ENCODE measurements at regions not wholly inside any gene's neighbourhood (a gene's known extent, or its start where the extent isn't known, plus 50 kb on each side); places are given as distances from the start of the nearest gene placed in this dataset.

DNA sequence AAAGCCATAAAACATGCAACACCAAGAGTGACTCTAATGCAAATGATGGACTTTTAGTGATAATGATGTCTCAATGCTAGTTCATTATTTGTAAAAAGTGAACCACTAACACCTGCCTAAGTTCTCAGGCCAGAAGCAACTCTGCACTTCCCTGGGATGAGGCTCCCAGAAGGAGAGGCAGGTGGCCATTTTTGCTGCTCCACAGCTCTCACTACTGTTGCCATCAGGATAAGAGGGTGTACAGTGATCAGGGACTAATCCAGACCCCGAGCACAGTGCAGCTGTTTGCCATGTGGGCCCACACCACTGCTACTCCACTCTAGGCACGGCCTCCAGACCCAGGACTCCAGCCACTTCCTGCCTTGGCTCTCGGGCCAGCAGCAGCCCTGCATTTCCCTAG, 828.3 kb upstream of the MIR17HG start:
- DNase-seq, result no peak

DNA sequence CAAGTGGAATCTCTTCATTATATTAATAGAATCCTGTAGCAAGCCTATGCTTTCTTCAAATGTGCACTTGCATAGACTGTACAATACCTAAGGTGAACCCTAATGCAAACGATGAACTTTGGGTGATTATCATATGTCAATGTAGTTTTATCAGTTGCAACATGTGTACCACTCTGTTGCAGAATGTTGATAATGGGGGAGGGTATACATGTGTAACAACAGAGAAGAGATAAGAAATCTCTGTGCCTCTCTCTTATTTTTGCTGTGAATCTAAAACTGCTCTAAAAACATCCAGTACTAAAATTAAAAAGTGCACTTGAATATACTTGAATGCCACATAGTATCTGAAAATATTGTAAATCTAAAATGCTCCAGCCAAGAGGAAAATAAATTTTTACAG, 820.8 kb upstream of the MIR17HG start:
- no peak for DNase-seq

DNA sequence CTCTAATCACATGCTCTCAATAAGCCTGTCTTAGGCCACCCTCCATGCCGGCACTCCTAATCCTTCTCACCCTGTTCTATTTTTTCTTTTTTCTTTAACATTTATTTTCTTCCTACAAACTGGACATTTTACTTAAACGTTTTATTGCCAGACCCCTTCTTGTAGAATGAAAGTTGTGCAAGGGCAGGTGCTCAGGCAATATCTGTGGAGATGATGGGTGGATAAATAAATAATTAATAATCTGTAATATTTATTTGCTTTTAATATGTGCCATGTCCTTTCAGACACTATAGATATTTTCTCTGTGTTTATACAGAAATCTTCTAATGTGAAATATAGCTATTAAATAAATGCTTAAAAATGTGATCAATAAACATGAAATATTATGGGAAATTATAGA, 815.7 kb upstream of the MIR17HG start:
- DNase-seq, result no peak

DNA sequence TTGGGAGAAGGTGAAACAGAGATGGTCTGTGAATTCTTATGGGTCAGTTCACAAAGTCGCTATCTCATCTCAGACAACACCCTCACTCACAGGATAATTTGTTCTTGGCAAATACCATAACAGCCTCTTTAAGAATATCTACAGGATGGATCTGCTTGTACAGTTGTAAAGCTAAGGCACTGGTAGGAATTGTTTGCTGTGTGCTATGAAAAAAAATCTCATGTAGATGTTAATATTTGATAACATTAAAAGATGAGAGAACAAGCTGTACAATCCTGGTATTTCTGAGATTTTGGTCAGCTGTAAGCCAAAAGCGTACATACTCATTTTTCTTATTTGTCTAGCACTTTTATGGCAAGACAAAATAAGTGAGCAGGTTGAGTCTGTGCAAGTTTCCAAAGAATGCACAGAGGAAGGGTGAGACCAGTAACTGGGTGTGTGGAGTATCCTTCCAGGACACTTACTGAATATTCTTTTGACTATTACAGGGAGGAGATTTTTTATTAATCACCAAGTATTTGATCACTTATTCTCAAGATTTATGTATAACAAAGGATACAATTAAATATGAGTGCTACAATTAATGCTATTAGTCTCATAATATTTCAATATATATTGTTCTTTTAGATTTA, 814.5 kb upstream of the MIR17HG start:
- no peak for DNase-seq

DNA sequence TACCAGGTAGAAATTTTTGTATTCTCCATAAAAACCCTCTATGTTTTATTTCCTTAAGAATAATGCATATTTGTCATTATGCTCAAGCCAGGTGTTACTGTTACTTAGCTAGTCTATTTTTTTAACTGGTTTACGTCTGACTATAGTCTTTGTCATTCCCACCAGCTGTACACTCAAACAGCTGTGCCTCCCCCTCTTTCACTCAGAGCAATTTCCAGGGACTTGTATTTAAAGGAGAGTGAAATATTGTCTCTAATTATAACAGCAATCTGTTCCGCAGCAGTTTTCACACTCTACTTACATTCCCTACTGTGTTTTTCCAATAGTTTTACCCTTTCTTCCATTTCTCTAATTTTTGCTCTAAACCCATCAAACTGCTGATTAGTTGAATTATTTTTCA, 813.6 kb upstream of the MIR17HG start:
- no peak for DNase-seq

DNA sequence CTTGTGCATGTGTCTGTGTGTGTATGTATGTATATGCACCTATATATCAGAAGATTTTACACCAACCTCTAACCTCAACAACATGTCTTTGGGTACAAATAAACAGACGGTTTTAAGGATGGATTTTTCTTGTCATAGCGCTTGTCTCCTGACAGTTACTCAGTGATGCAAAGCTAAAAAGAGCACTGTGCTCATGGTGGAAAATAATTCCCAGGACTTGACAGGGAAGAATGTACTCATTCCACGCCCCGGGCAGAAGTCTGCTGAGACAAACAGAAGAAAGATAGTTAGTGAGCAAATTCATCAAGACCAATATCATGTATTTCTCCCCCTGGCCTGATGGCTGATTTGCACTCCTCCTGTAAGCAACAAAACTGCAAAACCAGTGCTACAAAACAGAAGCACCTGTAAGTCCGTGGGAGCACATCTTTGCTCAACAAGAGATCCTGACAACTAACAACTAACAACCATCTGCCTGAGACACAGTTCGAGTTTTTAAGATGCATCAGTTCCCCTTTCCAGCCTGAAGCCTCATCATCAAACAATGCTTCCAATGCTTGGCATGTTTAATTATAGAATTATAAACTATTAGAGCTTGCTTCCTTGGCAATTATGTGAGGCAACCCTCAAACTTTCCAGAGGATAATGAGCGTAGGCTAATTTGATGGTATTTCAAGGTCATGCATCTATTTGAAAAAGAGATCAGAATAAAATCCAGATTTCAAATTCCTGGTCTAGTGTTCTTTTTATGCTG, 812.7 kb upstream of the MIR17HG start:
- DNase-seq, result no peak

DNA sequence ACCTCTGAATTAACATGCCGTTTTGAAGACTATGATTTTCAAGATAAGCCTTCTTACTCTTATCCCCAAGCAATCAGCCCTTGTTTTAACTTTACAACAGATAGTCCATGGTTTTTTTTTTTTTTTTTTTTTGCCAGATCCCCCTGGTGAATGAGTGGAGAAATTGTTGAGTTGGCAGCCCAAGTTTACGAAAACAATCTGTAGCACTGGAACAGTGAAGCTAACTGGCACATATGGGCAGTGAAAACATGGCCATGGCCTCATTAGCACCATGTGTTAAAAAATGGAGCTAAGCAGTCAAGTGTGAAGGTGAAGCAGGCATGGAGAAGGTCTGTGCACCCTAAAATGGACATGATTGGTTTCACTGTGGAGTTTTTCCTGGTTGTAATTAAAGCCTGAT, 812.1 kb upstream of the MIR17HG start:
- DNase-seq, result no peak

DNA sequence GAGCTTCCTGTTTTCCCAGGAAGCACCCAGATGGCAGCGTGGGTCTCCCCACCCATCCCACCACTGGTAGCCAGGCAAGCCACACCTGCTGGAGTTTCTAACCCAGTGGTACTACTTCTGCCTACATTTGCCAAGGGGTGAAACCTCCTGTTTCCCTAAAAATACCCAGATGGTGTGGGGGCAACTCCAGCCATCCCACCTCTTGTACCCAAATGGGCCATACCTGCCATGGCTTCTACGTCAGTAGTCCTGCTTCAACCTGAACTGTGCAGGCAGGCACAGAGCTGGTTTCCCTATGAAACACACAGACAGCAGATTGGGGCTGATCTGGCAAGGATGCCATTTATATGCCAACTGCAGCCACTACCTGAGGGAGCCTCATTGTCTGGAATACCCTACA, 809.4 kb upstream of the MIR17HG start:
- no peak for DNase-seq

DNA sequence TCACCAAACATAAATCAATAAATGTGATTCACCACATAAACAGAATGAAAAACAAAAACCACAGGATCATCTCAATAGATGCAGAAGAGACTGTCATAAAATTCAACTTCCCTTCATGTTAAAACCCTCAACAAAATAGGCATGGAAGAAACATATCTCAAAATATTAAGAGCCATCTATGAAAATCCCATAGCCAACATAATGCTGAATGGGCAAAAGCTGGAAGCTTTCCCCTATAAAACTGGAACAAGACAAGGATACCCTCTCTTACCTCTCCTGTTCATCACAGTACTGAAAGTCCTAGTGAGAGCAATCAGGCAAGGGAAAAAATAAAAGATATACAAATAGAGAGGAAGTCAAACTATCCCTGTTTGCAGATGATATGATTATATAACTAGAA, 806.1 kb upstream of the MIR17HG start:
- no peak for DNase-seq

DNA sequence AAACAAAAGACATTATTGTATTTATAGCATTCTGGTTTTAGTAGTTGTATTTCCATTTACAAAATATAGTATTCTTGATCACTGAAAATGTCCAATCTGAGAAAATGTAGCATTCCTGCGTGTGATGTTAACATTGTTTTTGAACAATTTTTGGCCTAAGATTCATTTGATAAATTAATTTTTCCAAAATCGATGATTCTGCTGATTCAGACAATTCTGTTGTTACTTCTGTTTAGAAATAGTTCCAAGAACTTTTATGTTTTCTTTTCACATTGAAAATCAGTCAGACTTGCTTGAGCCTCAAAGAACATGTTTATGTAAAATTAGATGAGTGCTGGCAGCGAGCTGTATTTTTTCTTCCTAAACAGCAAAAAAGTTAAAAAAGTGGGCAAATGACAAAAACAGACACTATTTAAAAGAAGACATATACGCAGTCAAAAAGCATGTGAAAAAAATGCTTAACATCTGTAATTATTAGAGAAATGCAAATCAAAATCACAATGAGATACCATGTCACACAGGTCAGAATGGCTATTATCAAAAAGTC, 804.5 kb upstream of the MIR17HG start:
- DNase-seq, result no peak

DNA sequence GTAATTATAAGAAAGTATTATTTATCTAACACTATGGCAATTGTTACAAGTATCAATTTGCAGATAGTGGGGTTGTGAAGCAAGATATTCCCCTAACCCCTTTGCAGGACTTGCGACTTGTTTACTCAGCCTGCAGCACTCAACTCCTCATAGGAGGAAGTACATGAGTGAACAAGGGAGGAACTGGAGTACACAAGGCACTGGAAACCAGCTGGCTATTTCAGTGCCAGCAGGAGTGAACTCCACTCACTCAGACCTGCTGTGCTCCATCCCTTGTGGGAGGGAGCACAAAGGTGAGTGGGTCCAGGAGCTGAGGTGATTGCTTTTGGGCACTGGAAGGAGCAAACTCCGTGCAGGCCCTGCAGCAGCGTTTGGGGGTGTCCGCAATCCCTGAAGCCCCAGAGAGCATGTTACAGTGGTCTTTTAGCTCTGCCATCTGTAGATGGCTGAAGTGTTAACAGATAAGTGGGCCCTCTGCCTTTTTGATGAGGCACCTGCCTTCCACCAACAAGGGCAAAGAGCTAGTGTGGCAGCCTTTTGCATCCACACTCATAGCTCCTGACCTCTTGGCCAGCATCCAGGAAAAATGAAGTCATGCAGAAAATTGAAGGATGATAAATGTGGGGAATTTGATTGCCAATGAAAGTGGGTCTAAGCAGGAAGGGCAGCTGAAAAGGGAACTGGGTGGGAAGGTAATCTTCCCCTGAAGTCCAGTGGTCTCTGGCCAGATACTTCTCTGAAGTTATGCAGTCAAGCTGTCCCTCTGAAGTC, 802.2 kb upstream of the MIR17HG start:
- DNase-seq, result no peak

DNA sequence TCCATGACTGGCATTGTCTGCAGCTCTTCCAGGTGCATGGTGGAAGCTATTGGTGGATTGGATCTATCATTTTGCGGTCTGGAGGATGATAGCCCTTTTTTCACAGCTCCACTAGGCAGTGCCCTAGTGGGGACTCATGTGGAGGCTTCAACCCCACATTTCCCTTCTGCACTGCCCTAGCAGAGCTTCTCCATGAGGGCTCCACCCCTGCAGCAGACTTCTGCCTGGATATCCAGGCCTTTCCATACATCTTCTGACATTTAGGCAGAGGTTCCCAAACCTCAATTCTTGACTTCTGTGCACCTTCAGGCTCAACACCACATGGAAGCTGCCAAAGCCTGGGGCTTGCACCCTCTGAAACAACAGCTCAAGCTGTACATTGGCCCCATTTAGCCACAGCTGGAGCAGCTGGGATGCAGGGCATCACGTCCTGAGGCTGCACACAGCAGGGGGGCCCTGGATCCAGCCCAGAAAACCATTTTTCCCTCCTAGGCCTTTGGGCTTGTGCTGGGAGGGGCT, 800.2 kb upstream of the MIR17HG start:
- no peak for DNase-seq

DNA sequence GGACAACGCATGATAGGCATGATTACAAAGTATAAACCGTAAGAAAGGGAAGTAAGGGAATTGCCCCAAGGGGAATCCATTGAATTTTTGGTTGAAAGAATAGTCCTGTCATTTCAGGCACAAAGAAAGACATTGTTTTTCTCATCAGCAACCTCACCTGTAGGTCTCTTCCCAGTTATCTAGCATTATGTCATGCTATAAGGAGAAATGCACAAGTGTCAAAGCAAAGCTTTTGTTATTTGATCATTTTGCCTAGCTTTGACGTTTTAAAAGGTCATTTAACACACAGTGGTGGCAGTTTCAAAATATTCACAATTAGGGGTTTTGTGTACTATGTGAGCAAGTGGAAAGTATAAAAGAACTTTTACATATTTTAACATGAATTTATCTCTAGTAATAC, 796.2 kb upstream of the MIR17HG start:
- no peak for DNase-seq

DNA sequence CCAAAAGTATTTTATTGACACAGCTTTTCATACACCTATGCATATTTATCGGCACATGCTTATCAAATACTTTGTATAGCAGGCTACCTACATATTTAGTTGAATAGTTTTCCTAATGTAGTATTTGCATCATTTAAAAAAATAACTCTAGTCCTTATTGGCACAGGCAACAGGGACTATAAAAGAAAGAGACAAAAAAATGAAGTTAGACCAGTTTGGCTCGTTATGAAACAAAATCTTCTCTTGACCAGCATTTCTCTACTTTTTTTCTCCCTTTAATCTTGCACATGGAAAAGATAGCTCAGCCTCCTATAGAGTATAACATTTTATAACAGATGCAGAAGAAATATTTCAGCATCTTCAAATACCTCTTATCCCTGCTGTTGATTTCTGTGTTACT, 794.8 kb upstream of the MIR17HG start:
- DNase-seq, result no peak

DNA sequence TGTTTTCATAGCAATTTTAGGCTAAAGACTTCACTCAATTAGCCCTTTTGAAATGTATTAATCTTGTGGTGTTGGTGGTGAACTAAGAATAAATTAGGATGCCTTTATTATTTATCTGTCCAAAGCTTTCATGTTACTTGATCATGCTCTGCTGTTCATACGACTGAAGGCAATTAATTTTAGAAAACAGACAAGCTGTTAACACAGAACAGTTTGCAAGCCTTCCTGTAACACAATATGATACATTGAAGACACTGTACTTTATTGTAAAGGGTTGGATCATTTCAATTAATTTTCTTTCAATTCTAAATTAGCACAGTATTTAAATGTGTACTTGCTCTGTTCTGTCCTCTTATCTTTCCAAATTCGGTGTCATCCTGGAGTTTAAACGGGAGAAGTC, 794.3 kb upstream of the MIR17HG start:
- no peak for DNase-seq

DNA sequence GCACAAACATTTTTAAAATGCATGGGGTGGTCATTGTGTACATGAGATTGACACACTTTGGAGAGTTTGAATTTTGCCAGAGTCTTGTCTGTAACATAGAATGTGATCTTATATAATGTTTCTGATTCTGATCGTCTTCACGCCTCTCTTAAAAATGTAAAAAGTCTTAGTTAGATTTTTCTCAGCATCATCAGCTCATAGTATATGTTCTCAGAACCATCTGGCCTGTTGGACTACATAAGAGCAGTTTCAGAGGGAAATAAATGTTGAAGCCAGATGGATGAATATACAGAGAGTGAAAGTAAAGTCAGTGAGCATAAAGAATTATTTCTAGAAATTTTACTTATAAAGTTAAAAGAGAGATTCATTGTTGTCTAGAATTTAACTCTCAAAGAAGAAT, 789.9 kb upstream of the MIR17HG start:
- no peak for DNase-seq

DNA sequence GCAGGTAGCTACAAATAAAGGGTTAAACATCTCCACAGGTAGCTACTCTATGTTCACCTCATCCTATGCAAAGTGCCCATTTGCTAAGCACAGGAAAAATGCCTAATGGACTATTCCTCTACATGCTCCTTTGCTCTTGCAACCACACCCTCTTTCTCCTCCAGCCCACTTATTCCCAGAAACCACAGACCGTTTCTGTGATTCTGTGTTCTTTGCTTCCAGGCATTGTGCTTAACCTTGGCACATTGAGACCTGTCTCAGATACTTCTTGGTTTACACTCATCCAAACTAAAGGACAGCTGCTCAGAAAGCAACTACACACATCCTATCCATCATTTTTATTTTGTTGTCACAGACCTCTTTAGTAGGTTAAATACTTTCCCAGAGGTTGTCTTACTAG, 785.0 kb upstream of the MIR17HG start:
- no peak for DNase-seq

DNA sequence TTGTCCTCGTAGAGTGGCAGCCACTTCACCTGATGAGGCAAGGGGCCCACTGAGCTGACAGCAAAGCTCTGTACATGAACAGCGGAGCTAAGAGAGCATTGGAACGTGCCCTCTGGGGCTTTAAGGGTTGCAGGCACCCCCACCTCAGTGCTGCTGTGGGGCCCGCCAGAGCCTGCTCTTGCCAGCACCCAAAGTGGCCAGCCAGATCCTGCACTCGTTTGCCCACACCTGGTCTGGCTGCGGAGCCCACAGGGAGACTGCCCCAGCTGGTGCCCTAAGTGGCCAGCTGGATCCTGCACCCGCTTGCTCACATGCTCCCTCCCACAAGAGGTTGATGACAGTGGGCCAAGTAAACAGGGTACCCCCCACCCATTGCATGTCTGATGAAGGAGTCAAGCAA, 783.4 kb upstream of the MIR17HG start:
- DNase-seq, result no peak

DNA sequence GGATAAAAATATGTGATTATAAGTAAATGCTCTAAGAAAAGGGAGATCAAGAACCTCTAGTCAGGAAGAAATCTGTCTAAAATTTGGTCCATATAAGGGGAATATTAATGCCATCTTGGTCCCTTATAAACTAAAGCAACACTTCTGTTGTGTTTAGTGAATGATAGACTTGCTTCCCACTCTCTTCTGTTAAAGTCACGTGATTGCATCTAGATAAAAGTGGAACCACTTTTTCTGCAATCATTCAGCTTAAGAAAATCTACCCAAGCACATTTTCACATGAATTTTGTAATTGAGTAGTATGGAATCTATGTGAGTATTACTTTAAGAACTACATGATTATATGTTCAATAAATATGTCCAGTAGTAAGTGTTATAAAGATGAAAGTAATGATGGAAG, 782.9 kb upstream of the MIR17HG start:
- no peak for DNase-seq

DNA sequence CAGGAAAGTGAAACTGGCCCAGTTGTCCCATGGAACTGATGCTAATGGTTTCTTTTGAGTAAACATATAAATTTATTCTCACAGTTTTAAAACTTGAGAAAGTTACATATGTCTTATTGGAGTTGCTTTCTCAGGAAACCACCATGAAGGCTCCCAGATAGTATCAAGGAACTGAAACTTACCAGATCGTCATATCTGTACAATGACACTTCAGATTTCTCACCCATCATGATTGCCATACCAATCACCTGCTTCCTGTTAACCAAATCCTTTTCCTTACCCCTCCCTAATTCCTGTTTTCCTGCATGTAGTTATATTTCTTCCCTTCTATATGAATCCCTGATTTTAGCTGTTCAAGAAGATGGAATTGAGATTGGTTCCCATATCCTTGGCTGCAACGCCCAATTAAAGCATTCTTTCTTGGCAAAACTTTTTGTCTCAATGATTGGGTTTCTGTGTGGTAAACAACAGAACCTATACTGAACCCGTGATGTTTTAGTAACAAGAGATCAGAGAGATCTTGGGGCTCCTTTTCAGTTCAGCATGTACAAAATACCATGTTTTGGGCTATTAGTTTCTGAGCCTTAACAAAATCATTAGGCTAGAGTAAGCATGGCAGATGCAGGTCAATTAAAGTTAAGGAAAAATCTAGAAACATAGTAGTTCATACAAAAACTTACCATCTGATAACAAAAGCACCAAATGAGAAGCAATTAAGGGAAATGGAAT, 781.3 kb upstream of the MIR17HG start:
- DNase-seq, result no peak

DNA sequence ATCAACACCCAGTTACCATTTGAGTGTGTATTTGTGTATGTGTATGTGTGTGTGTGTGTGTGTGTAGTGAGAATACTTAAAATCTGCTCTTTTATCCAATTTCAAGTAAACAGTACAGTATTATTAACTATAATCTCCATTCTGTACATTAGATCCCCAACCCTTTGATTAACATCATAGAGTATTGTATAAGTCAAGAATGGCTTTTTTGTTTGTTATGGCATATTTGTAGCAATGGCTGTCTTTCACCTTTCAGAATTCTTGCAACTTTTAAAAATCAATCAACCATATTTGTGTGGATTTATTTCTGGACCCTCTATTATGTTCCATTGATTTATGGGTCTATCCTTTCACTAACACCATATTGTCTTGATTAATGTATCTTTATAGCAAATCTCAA, 779.3 kb upstream of the MIR17HG start:
- no peak for DNase-seq

DNA sequence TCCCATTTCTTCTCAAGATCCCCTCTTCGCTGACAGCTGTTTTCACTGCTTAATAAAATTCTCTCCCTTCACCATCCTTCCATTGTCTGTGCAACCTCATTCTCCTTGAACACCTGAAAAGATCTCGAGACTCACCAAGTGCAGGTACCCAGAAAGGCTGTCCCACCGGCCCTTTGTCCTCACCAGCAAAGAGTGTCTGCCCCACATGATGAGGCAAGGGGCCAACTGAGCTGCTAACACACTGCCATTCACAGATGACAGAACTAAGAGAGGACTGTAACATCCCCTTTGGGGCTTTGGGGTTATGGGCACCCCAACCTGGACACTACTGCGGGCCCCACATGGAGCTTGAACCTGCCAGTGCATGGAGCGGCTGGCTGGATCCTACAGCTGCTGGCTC, 771.4 kb upstream of the MIR17HG start:
- no peak for DNase-seq

DNA sequence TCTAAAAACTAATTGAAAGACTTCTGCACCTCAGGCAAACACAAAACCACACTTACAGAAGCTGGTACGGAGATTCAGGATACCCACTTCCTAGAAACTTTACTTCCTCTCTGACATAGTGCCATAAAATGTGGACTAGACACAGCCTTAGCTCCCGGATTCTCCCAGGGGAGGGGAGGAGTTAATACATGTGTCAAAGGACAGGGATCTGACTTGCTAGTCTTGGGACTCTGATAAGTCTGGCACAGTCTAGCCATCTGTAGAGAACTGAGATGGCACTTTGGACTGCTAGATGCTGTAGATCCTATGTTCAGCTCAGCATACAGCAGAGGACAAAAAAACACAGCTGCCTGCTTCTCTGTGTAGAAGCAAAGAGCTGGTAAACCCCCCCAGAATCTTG, 769.8 kb upstream of the MIR17HG start:
- DNase-seq, result no peak

Data from activated CD4-positive, alpha-beta T cell treated with anti-CD3 and anti-CD28 coated beads, Interleukin-2, amount 50 U/mL, for 16 hours (primary cell).